HCT116 (cell line): ENCODE measurements at regions not wholly inside any gene's neighbourhood (a gene's known extent, or its start where the extent isn't known, plus 50 kb on each side); places are given as distances from the start of the nearest gene placed in this dataset.

ENCODE experiments used
- ATAC-seq: fragments of 200-7000 bp; cut with Tn5 transposase; 2 replicates; pipeline ENCODE4 v1.9.1; 2020; ENCODE audit warnings: mild to moderate bottlenecking, moderate library complexity
- BruUV-seq: library from RNA; stranded (reverse); fragments of 400-500 nt; replicated peaks from 2 replicates; lab custom pipeline; 2021; lab: Mats Ljungman, UMichigan
- CTCF ChIA-PET: fragments of 300-600 bp; sonication (Branson Sonifier 250); formaldehyde crosslinking; loops from one replicate; lab custom pipeline; 2021; ENCODE audit warnings: antibody characterized with exemption; lab: Charles Lee
- POLR2A ChIA-PET: fragments of 300-600, 350-600 bp; sonication (Branson Sonifier 250); formaldehyde crosslinking; loops from one replicate; lab custom pipeline; 2021; ENCODE audit warnings: antibody characterized with exemption; lab: Charles Lee
- RAD21 ChIA-PET, 2 experiments: fragments of 300-600 bp; sonication (Branson Sonifier 250); formaldehyde crosslinking; loops; one replicate each; lab custom pipeline; 2023; ENCODE audit warnings: low total read pairs in 2 of 2; ENCODE audit not compliant: uncharacterized antibody in 2 of 2, unreplicated experiment in 2 of 2, low non-redundant PET in 1 of 2; lab: Charles Lee
- DNase-seq: peaks from one replicate; pipeline ENCODE4 v3.0.0-alpha.2; 2010; ENCODE audit warnings: low read depth, low spot score
- H2AFZ ChIP-seq: fragments of 200-600 bp; shearing (Covaris generic), sonication (generic); 2 replicates; pipeline ENCODE4 v1.6.1; 2017; ENCODE audit warnings: low read depth, mixed run types, mixed read lengths, antibody characterized with exemption, low read length; ENCODE audit not compliant: poor library complexity, severe bottlenecking
- H3K27ac ChIP-seq: 2 replicates; pipeline ENCODE4 v1.5.1; 2012; ENCODE audit warnings: low read depth, low read length
- H3K27me3 ChIP-seq: fragments of 200-600 bp; sonication (generic); 2 replicates; pipeline ENCODE4 v1.6.1; 2016; ENCODE audit warnings: mixed run types, low read length, mixed read lengths; ENCODE audit not compliant: insufficient read depth
- H3K36me3 ChIP-seq, 2 experiments: fragments of 200-500 bp in 1 of 2; fragments of 200-600 bp in 1 of 2; sonication (Bioruptor generic) in 1 of 2; sonication (generic) in 1 of 2; 2 replicates each; pipeline versions ENCODE4 v1.5.1 to v1.6.1; 2014 to 2016; ENCODE audit warnings: low read length in 2 of 2, inconsistent platforms in 1 of 2, mixed read lengths in 1 of 2, mixed run types in 1 of 2; ENCODE audit not compliant: insufficient read depth in 2 of 2, control insufficient read depth in 1 of 2
- H3K4me1 ChIP-seq, 2 experiments: fragments of 200-600 bp in 1 of 2; sonication (generic) in 1 of 2; 2 replicates each; pipeline versions ENCODE4 v1.5.1 to v1.6.1; 2012 to 2017; ENCODE audit warnings: low read length in 2 of 2, inconsistent platforms in 1 of 2, mild to moderate bottlenecking in 1 of 2, mixed read lengths in 1 of 2, mixed run types in 1 of 2, moderate library complexity in 1 of 2; ENCODE audit not compliant: insufficient read depth in 2 of 2, control insufficient read depth in 1 of 2
- H3K4me2 ChIP-seq: fragments of 200-600 bp; sonication (generic); 2 replicates; pipeline ENCODE4 v1.6.1; 2017; ENCODE audit warnings: mixed run types, low read length, mixed read lengths
- H3K4me3 ChIP-seq, 2 experiments: fragments of 200-600 bp in 1 of 2; sonication (generic) in 1 of 2; replicated peaks in 1 of 2; 2 replicates each; pipeline ENCODE4 v1.5.1; 2011 to 2016; ENCODE audit warnings: low read length in 2 of 2, control low read depth in 1 of 2, low read depth in 1 of 2, mild to moderate bottlenecking in 1 of 2, mixed read lengths in 1 of 2, mixed run types in 1 of 2
- H3K79me2 ChIP-seq: fragments of 200-600 bp; sonication (generic); 2 replicates; pipeline ENCODE4 v1.6.1; 2017; ENCODE audit warnings: mild to moderate bottlenecking, mixed run types, low read length, moderate library complexity, mixed read lengths; ENCODE audit not compliant: insufficient read depth
- H3K9ac ChIP-seq: fragments of 200-600 bp; sonication (generic); 2 replicates; pipeline ENCODE4 v1.6.1; 2016; ENCODE audit warnings: low read length, mixed read lengths
- H3K9me2 ChIP-seq: fragments of 200-600 bp; sonication (generic), shearing (Covaris generic); 2 replicates; pipeline ENCODE4 v1.6.1; 2017; ENCODE audit warnings: mixed run types, mild to moderate bottlenecking, moderate library complexity; ENCODE audit not compliant: insufficient read depth
- H3K9me3 ChIP-seq, 2 experiments: fragments of 200-500 bp in 1 of 2; fragments of 200-600 bp in 1 of 2; sonication (Bioruptor generic) in 1 of 2; sonication (generic) in 1 of 2; 2 replicates each; pipeline ENCODE4 v1.6.1; 2014 to 2017; ENCODE audit warnings: low read length in 2 of 2, mixed read lengths in 2 of 2, inconsistent platforms in 1 of 2, low read depth in 1 of 2, mild to moderate bottlenecking in 1 of 2, mixed run types in 1 of 2, moderate library complexity in 1 of 2; ENCODE audit not compliant: control insufficient read depth in 1 of 2, insufficient read depth in 1 of 2
- H4K20me1 ChIP-seq: fragments of 200-600 bp; sonication (generic), shearing (Covaris generic); 2 replicates; pipeline ENCODE4 v1.6.1; 2017; ENCODE audit warnings: mixed run types, mild to moderate bottlenecking, moderate library complexity; ENCODE audit not compliant: insufficient read depth
- CEBPB ChIP-seq: IDR thresholded peaks from 2 replicates; pipeline ENCODE4 v1.6.1; 2012; ENCODE audit warnings: low read depth
- CTCF ChIP-seq, 3 experiments: fragments of 200-600 bp in 1 of 3; sonication (generic) in 1 of 3; IDR thresholded peaks in 2 of 3; conservative IDR thresholded peaks in 1 of 3; 2 replicates each; pipeline ENCODE4 v1.5.1; 2012 to 2017; ENCODE audit warnings: low read depth in 2 of 3, low read length in 2 of 3, antibody characterized with exemption in 1 of 3, borderline replicate concordance in 1 of 3, control low read depth in 1 of 3, mild to moderate bottlenecking in 1 of 3, mixed read lengths in 1 of 3, mixed run types in 1 of 3, moderate library complexity in 1 of 3; ENCODE audit not compliant: insufficient read depth in 1 of 3
- EGR1 ChIP-seq: IDR thresholded peaks from 2 replicates; pipeline ENCODE4 v1.6.1; 2012; ENCODE audit warnings: low read depth
- ELF1 ChIP-seq: IDR thresholded peaks from 2 replicates; pipeline ENCODE4 v1.6.1; 2012; ENCODE audit warnings: low read depth, borderline replicate concordance
- FOSL1 ChIP-seq: IDR thresholded peaks from 2 replicates; pipeline ENCODE4 v1.6.1; 2012; ENCODE audit warnings: low read depth
- MAX ChIP-seq: IDR thresholded peaks from 2 replicates; pipeline ENCODE4 v1.6.1; 2012
- POLR2A ChIP-seq: IDR thresholded peaks from 2 replicates; pipeline ENCODE4 v1.7.0; 2011; ENCODE audit warnings: borderline replicate concordance; ENCODE audit not compliant: insufficient read depth, insufficient read length; ENCODE audit errors: extremely low read depth
- POLR2AphosphoS5 ChIP-seq: IDR thresholded peaks from 2 replicates; pipeline ENCODE4 v1.6.1; 2011; ENCODE audit warnings: mild to moderate bottlenecking, low read depth, low read length, moderate library complexity
- RAD21 ChIP-seq: IDR thresholded peaks from 2 replicates; pipeline ENCODE4 v1.6.1; 2012; ENCODE audit warnings: low read depth, mild to moderate bottlenecking
- REST ChIP-seq: IDR thresholded peaks from 2 replicates; pipeline ENCODE4 v1.6.1; 2012; ENCODE audit warnings: low read depth
- SIN3A ChIP-seq: IDR thresholded peaks from 2 replicates; pipeline ENCODE4 v1.6.1; 2012; ENCODE audit warnings: low read depth
- SP1 ChIP-seq: IDR thresholded peaks from 2 replicates; pipeline ENCODE4 v1.6.1; 2012; ENCODE audit warnings: low read depth
- SRF ChIP-seq: IDR thresholded peaks from 2 replicates; pipeline ENCODE4 v1.6.1; 2012; ENCODE audit warnings: low read depth
- TCF7L2 ChIP-seq: IDR thresholded peaks from 2 replicates; pipeline ENCODE4 v1.7.0; 2011; ENCODE audit warnings: borderline replicate concordance, inconsistent platforms; ENCODE audit not compliant: insufficient read depth, insufficient read length; ENCODE audit errors: extremely low read depth
- YY1 ChIP-seq: IDR thresholded peaks from 2 replicates; pipeline ENCODE4 v1.6.1; 2011; ENCODE audit warnings: low read length, low read depth, moderate library complexity, mild to moderate bottlenecking; ENCODE audit not compliant: insufficient replicate concordance; ENCODE audit errors: extremely low read depth
- ZFX ChIP-seq: fragments of 450-650 bp; IDR thresholded peaks from 2 replicates; pipeline ENCODE4 v1.6.1; 2017
- ZNF274 ChIP-seq: fragments of 200-500 bp; sonication (Bioruptor generic); IDR thresholded peaks from 2 replicates; pipeline ENCODE4 v1.6.1; 2014; ENCODE audit warnings: mild to moderate bottlenecking, low read depth, low read length, inconsistent platforms
- intact Hi-C: fragments of 100-400 bp; cut with micrococcal nuclease; formaldehyde crosslinking; loops from 2 replicates; pipeline ENCODE4 v1.10.0; 2022

- no peak overlapping the region for H2AFZ ChIP-seq
- H4K20me1 ChIP-seq = no peaks in the 10 kb centered on the region
- no peaks in the 10 kb centered on the region for H3K36me3 ChIP-seq
- H3K4me2 ChIP-seq = no peak overlapping the region
- BruUV-seq = no TSS peak
- no peak for ATAC-seq
- H3K4me1 ChIP-seq = peaks cover 0 to 4% of the 10 kb centered on the region in 2 experiments; a peak in 1 of 4 replicates
- H3K9me2 ChIP-seq = no peaks in the 10 kb centered on the region
- no peaks in the 10 kb centered on the region for H3K79me2 ChIP-seq
- H3K27ac ChIP-seq = no peak overlapping the region
- RAD21 ChIA-PET = no interaction called here
- H3K9me3 ChIP-seq = no peaks in the 10 kb centered on the region
- CTCF ChIA-PET = no interaction called here
- no peak for DNase-seq
- no peak overlapping the region for H3K9ac ChIP-seq
- H3K27me3 ChIP-seq = no peaks in the 10 kb centered on the region
- POLR2A ChIA-PET = no interaction called here
- intact Hi-C loops = no loop called here
- TF ChIP-seq EGR1 = no peak
- TF ChIP-seq POLR2AphosphoS5 = no peak
- no peak overlapping the region for H3K4me3 ChIP-seq
Measured at GRCh38 chr15:62452667-62453066, 287.6 kb upstream of the C2CD4B start.

GRCh38 chr15:62453375-62453774, 288.3 kb upstream of the C2CD4B start:
- POLR2A ChIA-PET = no interaction called here
- H3K4me3 ChIP-seq = no peak overlapping the region
- intact Hi-C loops = no loop called here
- peaks cover 0 to 4% of the 10 kb centered on the region in 2 experiments; a peak in 1 of 4 replicates for H3K4me1 ChIP-seq
- no peaks in the 10 kb centered on the region for H3K79me2 ChIP-seq
- no peaks in the 10 kb centered on the region for H4K20me1 ChIP-seq
- no TSS peak for BruUV-seq
- H3K27ac ChIP-seq = no peak overlapping the region
- no peak overlapping the region for H2AFZ ChIP-seq
- H3K9me2 ChIP-seq = no peaks in the 10 kb centered on the region
- CTCF ChIA-PET = no interaction called here
- H3K4me2 ChIP-seq = no peak overlapping the region
- RAD21 ChIA-PET = no interaction called here
- no peaks in the 10 kb centered on the region for H3K36me3 ChIP-seq
- DNase-seq (no peak), ATAC-seq (no peak)
- H3K9ac ChIP-seq = no peak overlapping the region
- no peaks in the 10 kb centered on the region for H3K27me3 ChIP-seq
- no peaks in the 10 kb centered on the region for H3K9me3 ChIP-seq
- TF ChIP-seq SRF (no peak), CEBPB (no peak), RAD21 (no peak), POLR2A (no peak), ZNF274 (no peak), TCF7L2 (no peak), YY1 (no peak), SP1 (no peak), ELF1 (no peak), EGR1 (no peak), REST (no peak), CTCF (IDR thresholded peaks at IDR 0.05 in 2 of 3, conservative IDR thresholded peaks at IDR 0.05 in 1 of 3; ENCODE audit: borderline replicate concordance in 1 of 3, insufficient read depth in 1 of 3, low read depth in 2 of 3, low read length in 2 of 3) (no peak), ZFX (no peak), MAX (no peak), FOSL1 (no peak), SIN3A (no peak), POLR2AphosphoS5 (no peak)
